HCT116 (cell line): ENCODE measurements at regions not wholly inside any gene's neighbourhood (a gene's known extent, or its start where the extent isn't known, plus 50 kb on each side); places are given as distances from the start of the nearest gene placed in this dataset.
"Not testable (repeated sequence)": the region's sequence is repeated elsewhere in the genome, so short reads cannot be mapped to it uniquely, and the experiment has no call there.

Experiments used
- ATAC-seq: fragments of 200-7000 bp; cut with Tn5 transposase; 2 replicates; pipeline ENCODE4 v1.9.1; 2020; ENCODE audit warnings: mild to moderate bottlenecking, moderate library complexity
- BruUV-seq: library from RNA; stranded (reverse); fragments of 400-500 nt; replicated peaks from 2 replicates; lab custom pipeline; 2021; lab: Mats Ljungman, UMichigan
- CTCF ChIA-PET: fragments of 300-600 bp; sonication (Branson Sonifier 250); formaldehyde crosslinking; loops from one replicate; lab custom pipeline; 2021; ENCODE audit warnings: antibody characterized with exemption; lab: Charles Lee
- POLR2A ChIA-PET: fragments of 300-600, 350-600 bp; sonication (Branson Sonifier 250); formaldehyde crosslinking; loops from one replicate; lab custom pipeline; 2021; ENCODE audit warnings: antibody characterized with exemption; lab: Charles Lee
- RAD21 ChIA-PET, 2 experiments: fragments of 300-600 bp; sonication (Branson Sonifier 250); formaldehyde crosslinking; loops; one replicate each; lab custom pipeline; 2023; ENCODE audit warnings: low total read pairs in 2 of 2; ENCODE audit not compliant: uncharacterized antibody in 2 of 2, unreplicated experiment in 2 of 2, low non-redundant PET in 1 of 2; lab: Charles Lee
- DNase-seq: peaks from one replicate; pipeline ENCODE4 v3.0.0-alpha.2; 2010; ENCODE audit warnings: low read depth, low spot score
- H2AFZ ChIP-seq: fragments of 200-600 bp; shearing (Covaris generic), sonication (generic); 2 replicates; pipeline ENCODE4 v1.6.1; 2017; ENCODE audit warnings: low read depth, mixed run types, mixed read lengths, antibody characterized with exemption, low read length; ENCODE audit not compliant: poor library complexity, severe bottlenecking
- H3K27ac ChIP-seq: 2 replicates; pipeline ENCODE4 v1.5.1; 2012; ENCODE audit warnings: low read depth, low read length
- H3K27me3 ChIP-seq: fragments of 200-600 bp; sonication (generic); 2 replicates; pipeline ENCODE4 v1.6.1; 2016; ENCODE audit warnings: mixed run types, low read length, mixed read lengths; ENCODE audit not compliant: insufficient read depth
- H3K36me3 ChIP-seq, 2 experiments: fragments of 200-500 bp in 1 of 2; fragments of 200-600 bp in 1 of 2; sonication (Bioruptor generic) in 1 of 2; sonication (generic) in 1 of 2; 2 replicates each; pipeline versions ENCODE4 v1.5.1 to v1.6.1; 2014 to 2016; ENCODE audit warnings: low read length in 2 of 2, inconsistent platforms in 1 of 2, mixed read lengths in 1 of 2, mixed run types in 1 of 2; ENCODE audit not compliant: insufficient read depth in 2 of 2, control insufficient read depth in 1 of 2
- H3K4me1 ChIP-seq, 2 experiments: fragments of 200-600 bp in 1 of 2; sonication (generic) in 1 of 2; 2 replicates each; pipeline versions ENCODE4 v1.5.1 to v1.6.1; 2012 to 2017; ENCODE audit warnings: low read length in 2 of 2, inconsistent platforms in 1 of 2, mild to moderate bottlenecking in 1 of 2, mixed read lengths in 1 of 2, mixed run types in 1 of 2, moderate library complexity in 1 of 2; ENCODE audit not compliant: insufficient read depth in 2 of 2, control insufficient read depth in 1 of 2
- H3K4me2 ChIP-seq: fragments of 200-600 bp; sonication (generic); 2 replicates; pipeline ENCODE4 v1.6.1; 2017; ENCODE audit warnings: mixed run types, low read length, mixed read lengths
- H3K4me3 ChIP-seq, 2 experiments: fragments of 200-600 bp in 1 of 2; sonication (generic) in 1 of 2; replicated peaks in 1 of 2; 2 replicates each; pipeline ENCODE4 v1.5.1; 2011 to 2016; ENCODE audit warnings: low read length in 2 of 2, control low read depth in 1 of 2, low read depth in 1 of 2, mild to moderate bottlenecking in 1 of 2, mixed read lengths in 1 of 2, mixed run types in 1 of 2
- H3K79me2 ChIP-seq: fragments of 200-600 bp; sonication (generic); 2 replicates; pipeline ENCODE4 v1.6.1; 2017; ENCODE audit warnings: mild to moderate bottlenecking, mixed run types, low read length, moderate library complexity, mixed read lengths; ENCODE audit not compliant: insufficient read depth
- H3K9ac ChIP-seq: fragments of 200-600 bp; sonication (generic); 2 replicates; pipeline ENCODE4 v1.6.1; 2016; ENCODE audit warnings: low read length, mixed read lengths
- H3K9me2 ChIP-seq: fragments of 200-600 bp; sonication (generic), shearing (Covaris generic); 2 replicates; pipeline ENCODE4 v1.6.1; 2017; ENCODE audit warnings: mixed run types, mild to moderate bottlenecking, moderate library complexity; ENCODE audit not compliant: insufficient read depth
- H3K9me3 ChIP-seq, 2 experiments: fragments of 200-500 bp in 1 of 2; fragments of 200-600 bp in 1 of 2; sonication (Bioruptor generic) in 1 of 2; sonication (generic) in 1 of 2; 2 replicates each; pipeline ENCODE4 v1.6.1; 2014 to 2017; ENCODE audit warnings: low read length in 2 of 2, mixed read lengths in 2 of 2, inconsistent platforms in 1 of 2, low read depth in 1 of 2, mild to moderate bottlenecking in 1 of 2, mixed run types in 1 of 2, moderate library complexity in 1 of 2; ENCODE audit not compliant: control insufficient read depth in 1 of 2, insufficient read depth in 1 of 2
- H4K20me1 ChIP-seq: fragments of 200-600 bp; sonication (generic), shearing (Covaris generic); 2 replicates; pipeline ENCODE4 v1.6.1; 2017; ENCODE audit warnings: mixed run types, mild to moderate bottlenecking, moderate library complexity; ENCODE audit not compliant: insufficient read depth
- CBX3 ChIP-seq: IDR thresholded peaks from 2 replicates; pipeline ENCODE4 v1.6.1; 2012; ENCODE audit warnings: low read depth
- CEBPB ChIP-seq: IDR thresholded peaks from 2 replicates; pipeline ENCODE4 v1.6.1; 2012; ENCODE audit warnings: low read depth
- EZH2 ChIP-seq: fragments of 200-600 bp; sonication (generic); IDR thresholded peaks from 2 replicates; pipeline ENCODE4 v1.6.1; 2017; ENCODE audit warnings: antibody characterized with exemption, mixed run types
- FOSL1 ChIP-seq: IDR thresholded peaks from 2 replicates; pipeline ENCODE4 v1.6.1; 2012; ENCODE audit warnings: low read depth
- JUND ChIP-seq: IDR thresholded peaks from 2 replicates; pipeline ENCODE4 v1.6.1; 2012
- POLR2AphosphoS5 ChIP-seq: IDR thresholded peaks from 2 replicates; pipeline ENCODE4 v1.6.1; 2011; ENCODE audit warnings: mild to moderate bottlenecking, low read depth, low read length, moderate library complexity
- RAD21 ChIP-seq: IDR thresholded peaks from 2 replicates; pipeline ENCODE4 v1.6.1; 2012; ENCODE audit warnings: low read depth, mild to moderate bottlenecking
- SIN3A ChIP-seq: IDR thresholded peaks from 2 replicates; pipeline ENCODE4 v1.6.1; 2012; ENCODE audit warnings: low read depth
- SP1 ChIP-seq: IDR thresholded peaks from 2 replicates; pipeline ENCODE4 v1.6.1; 2012; ENCODE audit warnings: low read depth
- SRF ChIP-seq: IDR thresholded peaks from 2 replicates; pipeline ENCODE4 v1.6.1; 2012; ENCODE audit warnings: low read depth
- ZFX ChIP-seq: fragments of 450-650 bp; IDR thresholded peaks from 2 replicates; pipeline ENCODE4 v1.6.1; 2017
- ZNF274 ChIP-seq: fragments of 200-500 bp; sonication (Bioruptor generic); IDR thresholded peaks from 2 replicates; pipeline ENCODE4 v1.6.1; 2014; ENCODE audit warnings: mild to moderate bottlenecking, low read depth, low read length, inconsistent platforms
- intact Hi-C: fragments of 100-400 bp; cut with micrococcal nuclease; formaldehyde crosslinking; loops from 2 replicates; pipeline ENCODE4 v1.10.0; 2022
- TF ChIP-seq, protein P1 (sequence below): IDR thresholded peaks from 2 replicates; pipeline ENCODE4 v1.6.1; 2011; ENCODE audit warnings: mild to moderate bottlenecking, low read length, moderate library complexity; ENCODE audit not compliant: insufficient replicate concordance; ENCODE audit errors: extremely low read depth
- TF ChIP-seq, protein P2 (sequence below): IDR thresholded peaks from 2 replicates; pipeline ENCODE4 v1.6.1; 2012
- TF ChIP-seq, protein P3 (sequence below): IDR thresholded peaks from 2 replicates; pipeline ENCODE4 v1.6.1; 2012

DNA sequence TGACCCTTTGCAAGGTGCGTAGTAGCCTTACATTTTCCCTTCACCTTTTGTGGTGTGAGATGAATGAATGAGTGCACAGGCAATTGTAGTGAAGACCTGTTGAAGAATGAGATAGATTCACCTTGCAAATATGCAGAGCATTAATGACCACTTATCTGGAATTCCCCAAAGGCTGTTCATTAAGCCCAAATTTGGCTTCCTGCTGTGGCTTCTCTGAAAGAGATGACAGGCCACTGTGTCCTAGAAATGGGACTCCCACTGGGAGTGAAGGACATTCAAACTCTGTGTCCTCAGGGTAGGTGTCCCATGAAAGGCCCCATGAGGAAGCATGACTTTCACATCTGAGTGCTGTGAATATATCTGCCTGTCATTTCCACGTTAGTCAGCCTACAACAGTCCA is 1821.8 kb upstream of the PIK3C3 start:
- no peaks in the 10 kb centered on the region for H4K20me1 ChIP-seq
- H3K36me3 ChIP-seq, result no peaks in the 10 kb centered on the region
- no peak overlapping the region for H3K9ac ChIP-seq
- DNase-seq (no peak), ATAC-seq (no peak)
- no peaks in the 10 kb centered on the region for H3K4me1 ChIP-seq
- no peaks in the 10 kb centered on the region for H3K9me2 ChIP-seq
- no peaks in the 10 kb centered on the region for H3K27me3 ChIP-seq
- no peak overlapping the region for H2AFZ ChIP-seq
- ChIA-PET POLR2A (no interaction called here), RAD21 (no interaction called here), CTCF (no interaction called here)
- no peak overlapping the region for H3K4me2 ChIP-seq
- no peaks in the 10 kb centered on the region for H3K79me2 ChIP-seq
- TF ChIP-seq, protein P1, sequence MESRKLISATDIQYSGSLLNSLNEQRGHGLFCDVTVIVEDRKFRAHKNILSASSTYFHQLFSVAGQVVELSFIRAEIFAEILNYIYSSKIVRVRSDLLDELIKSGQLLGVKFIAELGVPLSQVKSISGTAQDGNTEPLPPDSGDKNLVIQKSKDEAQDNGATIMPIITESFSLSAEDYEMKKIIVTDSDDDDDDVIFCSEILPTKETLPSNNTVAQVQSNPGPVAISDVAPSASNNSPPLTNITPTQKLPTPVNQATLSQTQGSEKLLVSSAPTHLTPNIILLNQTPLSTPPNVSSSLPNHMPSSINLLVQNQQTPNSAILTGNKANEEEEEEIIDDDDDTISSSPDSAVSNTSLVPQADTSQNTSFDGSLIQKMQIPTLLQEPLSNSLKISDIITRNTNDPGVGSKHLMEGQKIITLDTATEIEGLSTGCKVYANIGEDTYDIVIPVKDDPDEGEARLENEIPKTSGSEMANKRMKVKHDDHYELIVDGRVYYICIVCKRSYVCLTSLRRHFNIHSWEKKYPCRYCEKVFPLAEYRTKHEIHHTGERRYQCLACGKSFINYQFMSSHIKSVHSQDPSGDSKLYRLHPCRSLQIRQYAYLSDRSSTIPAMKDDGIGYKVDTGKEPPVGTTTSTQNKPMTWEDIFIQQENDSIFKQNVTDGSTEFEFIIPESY, result no peak
- TF ChIP-seq POLR2AphosphoS5 (no peak), ZNF274 (no peak), ZFX (no peak), FOSL1 (no peak), RAD21 (no peak), SIN3A (no peak), CEBPB (no peak), SRF (no peak), CBX3 (no peak), EZH2 (no peak), JUND (no peak), SP1 (no peak)
- TF ChIP-seq, protein P2, sequence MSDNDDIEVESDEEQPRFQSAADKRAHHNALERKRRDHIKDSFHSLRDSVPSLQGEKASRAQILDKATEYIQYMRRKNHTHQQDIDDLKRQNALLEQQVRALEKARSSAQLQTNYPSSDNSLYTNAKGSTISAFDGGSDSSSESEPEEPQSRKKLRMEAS, result no peak
- TF ChIP-seq, protein P3, sequence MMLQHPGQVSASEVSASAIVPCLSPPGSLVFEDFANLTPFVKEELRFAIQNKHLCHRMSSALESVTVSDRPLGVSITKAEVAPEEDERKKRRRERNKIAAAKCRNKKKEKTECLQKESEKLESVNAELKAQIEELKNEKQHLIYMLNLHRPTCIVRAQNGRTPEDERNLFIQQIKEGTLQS, result no peak
- no peak overlapping the region for H3K4me3 ChIP-seq
- H3K9me3 ChIP-seq, result peaks cover 0 to 4% of the 10 kb centered on the region in 2 experiments; a peak in 2 of 4 replicates
- no peak overlapping the region for H3K27ac ChIP-seq
- intact Hi-C loops, result no loop called here
- BruUV-seq, result no TSS peak

DNA sequence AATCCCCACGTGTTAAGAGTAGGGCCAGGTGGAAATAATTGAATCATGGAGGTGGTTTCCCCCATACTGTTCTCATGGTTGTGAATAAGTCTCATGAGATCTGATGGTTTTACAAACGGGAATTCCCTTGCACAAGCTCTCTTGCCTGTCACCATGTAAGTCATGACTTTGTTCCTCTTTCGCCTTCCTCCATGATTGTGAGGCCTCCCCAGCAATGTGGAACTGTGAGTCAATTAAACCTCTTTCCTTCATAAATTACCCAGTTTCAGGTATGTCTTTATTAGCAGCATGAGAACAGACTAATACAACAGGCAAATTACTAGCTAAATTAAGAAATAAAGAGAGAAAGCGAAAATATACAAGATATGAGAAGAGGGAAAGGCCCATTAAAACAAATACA is 1822.6 kb upstream of the PIK3C3 start:
- H2AFZ ChIP-seq, H3K4me2 ChIP-seq, ATAC-seq, H3K4me1 ChIP-seq, RAD21 ChIA-PET, H4K20me1 ChIP-seq, H3K9me2 ChIP-seq, DNase-seq, intact Hi-C loops, H3K9ac ChIP-seq, POLR2A ChIA-PET, H3K4me3 ChIP-seq, BruUV-seq, H3K27me3 ChIP-seq, CTCF ChIA-PET, H3K79me2 ChIP-seq, H3K36me3 ChIP-seq, H3K27ac ChIP-seq, H3K9me3 ChIP-seq: not testable (repeated sequence)
